ENCODE measurements at regions not wholly inside any gene's neighbourhood (a gene's known extent, or its start where the extent isn't known, plus 50 kb on each side); places are given as distances from the start of the nearest gene placed in this dataset.
"Not testable (repeated sequence)": the region's sequence is repeated elsewhere in the genome, so short reads cannot be mapped to it uniquely, and the experiment has no call there.

- TF ChIP-seq, protein P1, sequence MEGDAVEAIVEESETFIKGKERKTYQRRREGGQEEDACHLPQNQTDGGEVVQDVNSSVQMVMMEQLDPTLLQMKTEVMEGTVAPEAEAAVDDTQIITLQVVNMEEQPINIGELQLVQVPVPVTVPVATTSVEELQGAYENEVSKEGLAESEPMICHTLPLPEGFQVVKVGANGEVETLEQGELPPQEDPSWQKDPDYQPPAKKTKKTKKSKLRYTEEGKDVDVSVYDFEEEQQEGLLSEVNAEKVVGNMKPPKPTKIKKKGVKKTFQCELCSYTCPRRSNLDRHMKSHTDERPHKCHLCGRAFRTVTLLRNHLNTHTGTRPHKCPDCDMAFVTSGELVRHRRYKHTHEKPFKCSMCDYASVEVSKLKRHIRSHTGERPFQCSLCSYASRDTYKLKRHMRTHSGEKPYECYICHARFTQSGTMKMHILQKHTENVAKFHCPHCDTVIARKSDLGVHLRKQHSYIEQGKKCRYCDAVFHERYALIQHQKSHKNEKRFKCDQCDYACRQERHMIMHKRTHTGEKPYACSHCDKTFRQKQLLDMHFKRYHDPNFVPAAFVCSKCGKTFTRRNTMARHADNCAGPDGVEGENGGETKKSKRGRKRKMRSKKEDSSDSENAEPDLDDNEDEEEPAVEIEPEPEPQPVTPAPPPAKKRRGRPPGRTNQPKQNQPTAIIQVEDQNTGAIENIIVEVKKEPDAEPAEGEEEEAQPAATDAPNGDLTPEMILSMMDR (IDR thresholded peaks at IDR 0.05): no peak
- Histone ChIP-seq H3K4me3 (no peak overlapping the region), H3K9me3 (no peaks in the 10 kb centered on the region), H3K36me3 (no peaks in the 10 kb centered on the region), H3K27me3 (no peaks in the 10 kb centered on the region), H3K27ac (no peak overlapping the region), H3K4me1 (no peaks in the 10 kb centered on the region)
- WGBS, 2 donors: 86 to 95% methylated on average over 1 of the region's 1 CpG
- intact Hi-C loops (cut with DNase I): no loop called here
- DNase-seq: no peak
- FAIRE-seq: no peak
- ATAC-seq: no peak
Measured at GRCh38 chr5:38141665-38142064, 116.7 kb upstream of the EGFLAM start.

DNA sequence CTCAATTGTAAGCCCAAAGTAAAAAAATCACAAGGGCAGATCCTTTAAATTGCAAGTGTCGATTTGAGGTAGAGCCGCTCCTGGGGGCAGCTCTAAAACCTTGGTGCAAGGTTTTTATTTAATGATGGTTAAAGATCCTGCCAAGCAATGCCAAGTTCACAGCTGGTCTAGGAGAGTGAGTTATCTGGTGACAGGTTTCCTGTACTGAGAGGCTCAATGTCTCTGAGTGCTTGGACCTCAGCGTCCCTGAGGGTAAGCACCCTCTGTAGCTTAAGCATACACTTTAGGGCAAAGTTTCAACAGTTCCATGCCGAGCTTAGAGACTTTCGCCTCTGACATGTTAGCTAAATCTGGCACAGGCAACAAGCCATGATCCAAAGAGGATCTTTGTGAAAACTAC lies 119.8 kb upstream of the EGFLAM start:
- H3K27ac ChIP-seq: no peak overlapping the region
- TF ChIP-seq, protein P1 (IDR thresholded peaks at IDR 0.05): no peak
- no peaks in the 10 kb centered on the region for H3K9me3 ChIP-seq
- 62 to 71% methylated on average over 5 of the region's 5 CpGs for WGBS, 2 donors
- ATAC-seq (no peak), FAIRE-seq (no peak), DNase-seq (no peak)
- intact Hi-C loops (cut with DNase I): no loop called here
- H3K27me3 ChIP-seq: no peaks in the 10 kb centered on the region
- H3K36me3 ChIP-seq: no peaks in the 10 kb centered on the region
- H3K4me1 ChIP-seq: no peaks in the 10 kb centered on the region
- H3K4me3 ChIP-seq: no peak overlapping the region

DNA sequence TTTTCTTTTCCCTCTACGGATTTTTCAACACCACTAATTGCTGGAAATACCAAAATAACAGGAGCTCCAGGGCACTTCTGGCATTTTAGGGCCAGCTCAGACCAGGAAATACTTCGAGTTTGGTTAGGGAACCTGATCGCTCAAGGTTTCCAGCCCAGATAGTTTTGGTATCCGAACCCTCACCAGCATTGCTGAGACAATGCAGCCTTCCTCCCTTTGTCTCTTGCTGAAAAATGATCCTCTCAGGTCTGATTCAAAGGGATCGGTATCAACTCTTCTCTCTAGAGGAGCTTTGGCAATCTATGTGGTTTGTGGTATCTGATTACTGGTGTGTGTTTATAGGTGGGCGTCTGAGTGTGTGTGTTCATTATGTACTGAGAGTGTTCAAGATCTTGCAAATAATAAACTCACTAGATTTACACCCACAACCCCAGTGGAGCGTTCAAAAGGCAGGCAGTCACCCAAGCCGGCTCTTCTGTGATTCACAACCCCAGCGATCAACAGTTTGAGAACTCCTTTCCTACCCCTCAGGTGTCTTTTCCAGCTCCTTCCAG lies 122.8 kb upstream of the EGFLAM start:
- intact Hi-C loops (cut with DNase I): no loop called here
- no peak for FAIRE-seq
- ATAC-seq: no peak
- no peaks in the 10 kb centered on the region for H3K9me3 ChIP-seq
- H3K4me1 ChIP-seq: no peaks in the 10 kb centered on the region
- TF ChIP-seq, protein P1 (IDR thresholded peaks at IDR 0.05): no peak
- DNase-seq: no peak
- no peaks in the 10 kb centered on the region for H3K36me3 ChIP-seq
- no peak overlapping the region for H3K4me3 ChIP-seq
- H3K27me3 ChIP-seq: no peaks in the 10 kb centered on the region
- WGBS, 2 donors: 62 to 72% methylated on average over 9 of the region's 9 CpGs
- H3K27ac ChIP-seq: no peak overlapping the region

GRCh38 chr5:38134810-38135209 lies 123.5 kb upstream of the EGFLAM start:
- ATAC-seq (no peak), DNase-seq (no peak), FAIRE-seq (no peak)
- WGBS, 2 donors: 78 to 83% methylated on average over 19 of the region's 19 CpGs
- Histone ChIP-seq H3K27me3 (no peaks in the 10 kb centered on the region), H3K9me3 (no peaks in the 10 kb centered on the region), H3K4me1 (no peaks in the 10 kb centered on the region), H3K4me3 (no peak overlapping the region), H3K36me3 (no peaks in the 10 kb centered on the region), H3K27ac (no peak overlapping the region)
- TF ChIP-seq, protein P1 (IDR thresholded peaks at IDR 0.05): no peak
- intact Hi-C loops (cut with DNase I): no loop called here

- H3K4me3 ChIP-seq; H3K27me3 ChIP-seq; H3K9me3 ChIP-seq; H3K4me1 ChIP-seq; DNase-seq; FAIRE-seq; ATAC-seq; H3K27ac ChIP-seq; intact Hi-C loops (cut with DNase I); H3K36me3 ChIP-seq: not testable (repeated sequence)
- WGBS, 2 donors: 51 to 64% methylated on average over 1 of the region's 1 CpG
Measured at GRCh38 chr5:38134294-38134693, 124.1 kb upstream of the EGFLAM start.

Data from pancreas (tissue), 10 donors.